ENCODE measurements at regions not wholly inside any gene's neighbourhood (a gene's known extent, or its start where the extent isn't known, plus 50 kb on each side); places are given as distances from the start of the nearest gene placed in this dataset.

GRCh38 chr1:199545780-199546179, 481.7 kb upstream of the NR5A2 start:
- H3K9me3 ChIP-seq, result no peaks in the 10 kb centered on the region
- TF ChIP-seq CTCF (IDR thresholded peaks at IDR 0.05) (no peak), POLR2A (IDR thresholded peaks at IDR 0.05) (no peak)
- H3K4me3 ChIP-seq (replicated peaks in 1 of 3), result no peak overlapping the region
- no peak for DNase-seq
- H3K27me3 ChIP-seq, result no peaks in the 10 kb centered on the region
- intact Hi-C loops (cut with DNase I), result no loop called here
- 52 to 69% methylated on average over 1 of the region's 1 CpG for WGBS, 2 donors
- H3K4me1 ChIP-seq, result no peaks in the 10 kb centered on the region
- H3K36me3 ChIP-seq, result no peaks in the 10 kb centered on the region
- no peak overlapping the region for H3K27ac ChIP-seq

DNA sequence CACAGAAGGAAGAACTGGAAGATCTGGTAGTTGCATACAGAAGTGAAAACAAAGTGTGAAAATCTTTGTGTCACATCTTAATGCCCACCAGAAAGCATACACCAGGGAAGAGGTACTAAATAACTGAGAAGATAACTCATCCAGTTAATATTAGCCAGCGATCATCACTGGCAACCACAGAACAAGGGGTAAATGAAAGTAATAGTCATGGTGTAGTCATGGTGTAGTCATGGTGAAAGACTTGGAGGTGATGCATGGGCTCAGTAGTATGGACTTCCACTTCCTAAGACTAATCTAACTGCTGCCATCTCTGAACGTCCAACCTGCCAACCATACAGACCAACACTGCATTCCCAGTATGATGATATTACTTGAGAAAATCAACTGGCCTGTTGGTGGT, 481.2 kb upstream of the NR5A2 start:
- no peak for DNase-seq
- 91 to 94% methylated on average over 2 of the region's 2 CpGs for WGBS, 2 donors
- no peaks in the 10 kb centered on the region for H3K9me3 ChIP-seq
- H3K27ac ChIP-seq, result no peak overlapping the region
- H3K4me1 ChIP-seq, result no peaks in the 10 kb centered on the region
- intact Hi-C loops (cut with DNase I), result no loop called here
- no peaks in the 10 kb centered on the region for H3K27me3 ChIP-seq
- TF ChIP-seq POLR2A (IDR thresholded peaks at IDR 0.05), result no peak
- no peak for TF ChIP-seq CTCF (IDR thresholded peaks at IDR 0.05)
- no peaks in the 10 kb centered on the region for H3K36me3 ChIP-seq
- no peak overlapping the region for H3K4me3 ChIP-seq (replicated peaks in 1 of 3)

- no peak overlapping the region for H3K27ac ChIP-seq
- DNase-seq, result no peak
- no peaks in the 10 kb centered on the region for H3K4me1 ChIP-seq
- intact Hi-C loops (cut with DNase I), result no loop called here
- TF ChIP-seq CTCF (IDR thresholded peaks at IDR 0.05), result no peak
- no peak for TF ChIP-seq POLR2A (IDR thresholded peaks at IDR 0.05)
- no peaks in the 10 kb centered on the region for H3K27me3 ChIP-seq
- H3K9me3 ChIP-seq, result no peaks in the 10 kb centered on the region
- H3K4me3 ChIP-seq (replicated peaks in 1 of 3), result no peak overlapping the region
- H3K36me3 ChIP-seq, result no peaks in the 10 kb centered on the region
- 47 to 63% methylated on average over 2 of the region's 2 CpGs for WGBS, 2 donors
Observed at GRCh38 chr1:199549421-199549820, 478.1 kb upstream of the NR5A2 start.

DNA sequence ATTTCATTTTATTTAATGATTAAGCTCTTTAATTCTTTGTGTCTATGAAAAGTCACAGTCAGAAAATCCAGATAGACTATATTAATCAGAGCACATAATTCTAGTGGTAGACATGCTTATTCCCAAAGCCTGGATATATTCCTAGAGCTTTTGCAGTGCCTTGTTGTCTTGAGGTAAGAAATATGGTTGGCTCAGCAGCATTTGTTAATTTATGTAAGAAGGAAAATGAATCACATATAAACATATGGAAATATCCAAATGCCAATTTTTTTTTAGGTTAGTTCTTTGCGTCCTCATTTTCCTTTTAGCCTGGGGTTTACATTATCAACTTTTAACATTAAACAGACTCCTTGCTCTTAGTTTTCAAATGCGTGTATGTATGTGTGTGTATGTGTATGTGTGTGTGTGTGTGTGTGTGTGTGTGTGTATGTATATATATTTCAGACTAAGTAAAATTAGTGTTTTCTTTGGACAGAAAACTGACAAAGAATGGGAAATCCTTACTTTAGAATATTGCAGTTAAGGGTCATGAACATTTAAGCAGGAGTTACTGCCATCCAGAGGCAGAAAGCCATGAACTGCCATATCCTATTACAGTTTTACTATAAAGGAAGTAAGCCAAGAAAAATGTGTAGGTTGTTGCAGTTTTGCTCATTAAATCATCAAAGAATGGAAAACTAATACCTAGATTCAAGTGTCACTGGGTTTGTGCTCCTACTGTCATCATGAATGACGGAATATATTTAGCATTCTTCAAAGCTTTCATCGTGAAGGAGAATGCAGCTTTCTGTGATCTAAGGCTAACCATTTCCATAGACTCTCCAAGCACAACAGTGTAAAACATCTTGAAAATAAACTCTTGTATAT, 477.1 kb upstream of the NR5A2 start:
- H3K27me3 ChIP-seq, result no peaks in the 10 kb centered on the region
- no peaks in the 10 kb centered on the region for H3K36me3 ChIP-seq
- no peaks in the 10 kb centered on the region for H3K4me1 ChIP-seq
- H3K27ac ChIP-seq, result no peak overlapping the region
- TF ChIP-seq CTCF (IDR thresholded peaks at IDR 0.05), result no peak
- TF ChIP-seq POLR2A (IDR thresholded peaks at IDR 0.05), result no peak
- 82 to 92% methylated on average over 4 of the region's 4 CpGs for WGBS, 2 donors
- H3K9me3 ChIP-seq, result no peaks in the 10 kb centered on the region
- H3K4me3 ChIP-seq (replicated peaks in 1 of 3), result no peak overlapping the region
- intact Hi-C loops (cut with DNase I), result no loop called here
- DNase-seq, result no peak

DNA sequence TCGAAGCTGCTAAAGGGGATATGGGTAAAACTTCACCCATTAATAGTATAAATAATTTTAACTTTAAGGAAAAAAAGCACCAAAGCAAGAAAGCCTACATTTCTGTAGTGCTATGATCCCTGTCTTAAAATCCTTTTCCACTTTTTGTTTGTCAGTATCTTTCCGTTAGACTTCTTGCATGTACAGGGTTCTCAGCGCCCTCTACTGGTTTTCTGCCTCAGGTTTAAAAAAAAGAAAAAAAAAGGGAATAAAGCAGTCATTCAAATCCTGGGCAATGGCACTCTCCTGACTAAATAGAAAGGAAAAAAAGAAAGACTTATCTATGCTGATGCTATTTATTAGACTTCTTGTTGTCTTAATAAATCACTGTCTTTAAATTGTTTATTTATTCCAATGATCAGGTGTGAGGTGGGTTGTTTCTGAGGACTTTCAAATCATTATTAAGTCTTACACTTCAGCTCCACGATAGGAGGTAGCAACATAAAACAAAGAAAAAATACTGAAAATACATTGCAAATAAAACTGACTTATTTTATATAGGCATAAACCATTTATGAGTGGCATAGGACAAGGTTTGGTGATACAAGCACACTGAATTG, 475.4 kb upstream of the NR5A2 start:
- H3K4me3 ChIP-seq (replicated peaks in 1 of 3), result no peak overlapping the region
- WGBS, 2 donors, result 44 to 45% methylated on average over 4 of the region's 4 CpGs
- intact Hi-C loops (cut with DNase I), result no loop called here
- peak in 1 of 2 donors; percentile 7 for DNase-seq
- no peaks in the 10 kb centered on the region for H3K27me3 ChIP-seq
- H3K27ac ChIP-seq, result no peak overlapping the region
- no peaks in the 10 kb centered on the region for H3K4me1 ChIP-seq
- TF ChIP-seq POLR2A (IDR thresholded peaks at IDR 0.05) (no peak), CTCF (IDR thresholded peaks at IDR 0.05) (peak in 4 of 6 experiments; percentile 7 to 63 (median 40))
- H3K36me3 ChIP-seq, result no peaks in the 10 kb centered on the region
- no peaks in the 10 kb centered on the region for H3K9me3 ChIP-seq

Measured in thyroid gland (tissue), 4 donors.